HG03354 (cell line): ENCODE measurements at regions not wholly inside any gene's neighbourhood (a gene's known extent, or its start where the extent isn't known, plus 50 kb on each side); places are given as distances from the start of the nearest gene placed in this dataset.
"Not testable (repeated sequence)": the region's sequence is repeated elsewhere in the genome, so short reads cannot be mapped to it uniquely, and the experiment has no call there.

Source experiments
- ATAC-seq: cut with Tn5 transposase; IDR thresholded peaks from one replicate; pipeline ENCODE4 v1.9.1; 2021; ENCODE audit warnings: mild to moderate bottlenecking; ENCODE audit not compliant: unreplicated experiment, poor library complexity, severe bottlenecking

- no peak for ATAC-seq
Measured at GRCh38 chr2:45102141-45102540, 92.9 kb upstream of the SIX2 start.

- ATAC-seq, result no peak
Measured at GRCh38 chr2:45096996-45097395, 87.7 kb upstream of the SIX2 start.

GRCh38 chr2:45096038-45096437, 86.8 kb upstream of the SIX2 start:
- not testable (repeated sequence) for ATAC-seq

GRCh38 chr2:45093663-45094062, 84.4 kb upstream of the SIX2 start:
- ATAC-seq, result no peak

GRCh38 chr2:45093181-45093580, 83.9 kb upstream of the SIX2 start:
- no peak for ATAC-seq

GRCh38 chr2:45089554-45090261, 80.5 kb upstream of the SIX2 start:
- no peak for ATAC-seq

GRCh38 chr2:45085487-45085886, 76.2 kb upstream of the SIX2 start:
- ATAC-seq, result no peak

GRCh38 chr2:45084361-45085020, 75.2 kb upstream of the SIX2 start:
- no peak for ATAC-seq

GRCh38 chr2:45083175-45083574, 73.9 kb upstream of the SIX2 start:
- no peak for ATAC-seq

- ATAC-seq, result no peak
Measured at GRCh38 chr2:45074713-45075112, 65.5 kb upstream of the SIX2 start.

GRCh38 chr2:45072862-45073237, 63.6 kb upstream of the SIX2 start:
- no peak for ATAC-seq

- no peak for ATAC-seq
Measured at GRCh38 chr2:45072064-45072861, 63.0 kb upstream of the SIX2 start.

GRCh38 chr2:45070113-45070652, 60.9 kb upstream of the SIX2 start:
- no peak for ATAC-seq

GRCh38 chr2:45069684-45070083, 60.4 kb upstream of the SIX2 start:
- no peak for ATAC-seq

GRCh38 chr2:45068571-45069140, 59.4 kb upstream of the SIX2 start:
- no peak for ATAC-seq

GRCh38 chr2:45067859-45068570, 58.8 kb upstream of the SIX2 start:
- ATAC-seq, result no peak
